HepG2 (cell line): ENCODE measurements at regions not wholly inside any gene's neighbourhood (a gene's known extent, or its start where the extent isn't known, plus 50 kb on each side); places are given as distances from the start of the nearest gene placed in this dataset.
A peak's percentile ranks its signal among the peaks of the same experiment; 100 is the strongest.

Source experiments
- ATAC-seq: fragments of 200-7000 bp; cut with Tn5 transposase; 3 replicates; pipeline ENCODE4 v1.9.1; 2020; ENCODE audit warnings: mild to moderate bottlenecking, moderate library complexity
- BruUV-seq: library from RNA; stranded (reverse); fragments of 400-500 nt; replicated peaks from 2 replicates; lab custom pipeline; 2021; lab: Mats Ljungman, UMichigan
- CTCF ChIA-PET: fragments of 300-600 bp; formaldehyde crosslinking; extraction: SDS; loops from one replicate; lab custom pipeline; 2021; ENCODE audit warnings: low total read pairs, inconsistent platforms, low intra/inter-chr PET ratio; lab: Yijun Ruan, JAX
- POLR2A ChIA-PET: fragments of 350-600 bp; sonication (Branson Sonifier 250); formaldehyde crosslinking; loops from one replicate; lab custom pipeline; 2020; ENCODE audit warnings: antibody characterized with exemption, inconsistent platforms; lab: Yijun Ruan, JAX
- DNase-seq: peaks from one replicate; pipeline ENCODE4 v3.0.0-alpha.2; 2015; ENCODE audit warnings: low spot score
- FAIRE-seq: peaks from 3 replicates; lab custom pipeline; 2011; peaks lifted over from hg19 to GRCh38; lab: Jason Lieb, UNC
- H2AFZ ChIP-seq: one replicate; pipeline ENCODE4 v1.6.1; 2011; ENCODE audit warnings: low read length, inconsistent platforms
- H3K27ac ChIP-seq: fragments of 300-600 bp; 3 replicates; pipeline ENCODE4 v1.8.0; 2011; ENCODE audit warnings: mixed run types, mild to moderate bottlenecking, mixed read lengths, low read length, inconsistent platforms; ENCODE audit not compliant: insufficient read depth; ENCODE audit errors: extremely low read length
- H3K27me3 ChIP-seq, 2 experiments: fragments of 200-600 bp in 1 of 2; 2 replicates in 1 of 2; 3 replicates in 1 of 2; pipeline versions ENCODE4 v1.6.0 to v1.8.0; 2011; ENCODE audit warnings: low read length in 2 of 2, mild to moderate bottlenecking in 2 of 2, moderate library complexity in 2 of 2, inconsistent platforms in 1 of 2; ENCODE audit not compliant: insufficient read depth in 2 of 2, control insufficient read depth in 1 of 2
- H3K36me3 ChIP-seq, 2 experiments: fragments of 200-600 bp in 1 of 2; replicated peaks in 1 of 2; 2 replicates in 1 of 2; 3 replicates in 1 of 2; pipeline versions ENCODE4 v1.5.1 to v1.8.0; 2011; ENCODE audit warnings: low read length in 2 of 2, inconsistent platforms in 1 of 2; ENCODE audit not compliant: insufficient read depth in 2 of 2, control insufficient read depth in 1 of 2
- H3K4me1 ChIP-seq: 2 replicates; pipeline ENCODE4 v1.5.1; 2012; ENCODE audit warnings: low read length, inconsistent platforms; ENCODE audit not compliant: insufficient read depth
- H3K4me2 ChIP-seq: 2 replicates; pipeline ENCODE4 v1.6.0; 2011; ENCODE audit warnings: low read depth, low read length, inconsistent platforms
- H3K4me3 ChIP-seq, 3 experiments: fragments of 200-600 bp in 1 of 3; sonication (generic), shearing (Covaris generic) in 1 of 3; replicated peaks in 1 of 3; 2 replicates each; pipeline ENCODE4 v1.5.1; 2011 to 2016; ENCODE audit warnings: low read length in 3 of 3, inconsistent platforms in 2 of 3, low read depth in 2 of 3, mild to moderate bottlenecking in 2 of 3, control low read depth in 1 of 3, mixed read lengths in 1 of 3; ENCODE audit not compliant: insufficient read depth in 1 of 3
- H3K79me2 ChIP-seq: one replicate; pipeline ENCODE4 v1.6.1; 2011; ENCODE audit warnings: low read length, inconsistent platforms; ENCODE audit not compliant: insufficient read depth
- H3K9ac ChIP-seq: 2 replicates; pipeline ENCODE4 v1.6.0; 2011; ENCODE audit warnings: mild to moderate bottlenecking, low read depth, low read length, inconsistent platforms; ENCODE audit not compliant: insufficient read depth
- H3K9me3 ChIP-seq: 2 replicates; pipeline ENCODE4 v1.5.1; 2012; ENCODE audit warnings: mild to moderate bottlenecking, low read length
- H4K20me1 ChIP-seq: 2 replicates; pipeline ENCODE4 v1.6.0; 2011; ENCODE audit warnings: inconsistent platforms, mild to moderate bottlenecking, low read length, moderate library complexity; ENCODE audit not compliant: insufficient read depth
- FLYWCH1 ChIP-seq: sonication (generic); formaldehyde crosslinking; IDR thresholded peaks from 2 replicates; pipeline ENCODE4 v1.8.1; 2023; ENCODE audit warnings: mild to moderate bottlenecking, missing genetic modification reagents
- HMG20B ChIP-seq: conservative IDR thresholded peaks from 2 replicates; pipeline ENCODE4 v1.6.1; 2016; ENCODE audit warnings: missing genetic modification reagents, missing compliant biosample characterization
- MED8 ChIP-seq: sonication (generic); formaldehyde crosslinking; IDR thresholded peaks from 2 replicates; pipeline ENCODE4 v1.8.1; 2023; ENCODE audit warnings: mild to moderate bottlenecking, missing genetic modification reagents; ENCODE audit not compliant: insufficient replicate concordance
- NFE2L1 ChIP-seq: sonication (generic); formaldehyde crosslinking; IDR thresholded peaks from 2 replicates; pipeline ENCODE4 v1.4.0; 2020; ENCODE audit warnings: missing genetic modification reagents, mild to moderate bottlenecking, borderline replicate concordance
- PITX1 ChIP-seq: sonication (generic); formaldehyde crosslinking; IDR thresholded peaks from 2 replicates; pipeline ENCODE4 v1.5.1; 2020; ENCODE audit warnings: mild to moderate bottlenecking, missing genetic modification reagents
- PRMT3 ChIP-seq: sonication (generic); formaldehyde crosslinking; IDR thresholded peaks from 2 replicates; pipeline ENCODE4 v1.8.1; 2022; ENCODE audit warnings: low read depth, mild to moderate bottlenecking, moderate library complexity, missing genetic modification reagents, borderline replicate concordance
- RAD51 ChIP-seq: fragments of 450-650 bp; IDR thresholded peaks from 2 replicates; pipeline ENCODE4 v1.6.1; 2016; ENCODE audit warnings: borderline replicate concordance
- ZFP37 ChIP-seq: sonication (generic); formaldehyde crosslinking; IDR thresholded peaks from 2 replicates; pipeline ENCODE4 v1.4.0; 2020; ENCODE audit warnings: missing genetic modification reagents, borderline replicate concordance
- ZNF350 ChIP-seq: sonication (generic); formaldehyde crosslinking; IDR thresholded peaks from 2 replicates; pipeline ENCODE4 v1.4.0; 2020; ENCODE audit warnings: mild to moderate bottlenecking, low read depth, missing genetic modification reagents, borderline replicate concordance
- ZNF451 ChIP-seq: sonication (generic); formaldehyde crosslinking; IDR thresholded peaks from 2 replicates; pipeline ENCODE4 v1.5.0; 2020; ENCODE audit warnings: mild to moderate bottlenecking, missing genetic modification reagents
- ZNF605 ChIP-seq: sonication (generic); formaldehyde crosslinking; IDR thresholded peaks from 2 replicates; pipeline ENCODE4 v1.8.0; 2022; ENCODE audit warnings: mild to moderate bottlenecking, missing genetic modification reagents
- ZNF75D ChIP-seq: sonication (generic); formaldehyde crosslinking; IDR thresholded peaks from 2 replicates; pipeline ENCODE4 v1.8.1; 2023; ENCODE audit warnings: missing genetic modification reagents, mild to moderate bottlenecking, borderline replicate concordance
- ZNF83 ChIP-seq: sonication (generic); formaldehyde crosslinking; IDR thresholded peaks from 2 replicates; pipeline ENCODE4 v1.4.0; 2020; ENCODE audit warnings: missing genetic modification reagents, mild to moderate bottlenecking, borderline replicate concordance
- WGBS: methylation state at CpG from one replicate; pipeline ENCODE4 v1.1.6; 2017; ENCODE audit warnings: low lambda C conversion rate; 5-methylcytosine and 5-hydroxymethylcytosine counted together
- in situ Hi-C: cut with HindIII; loops from 2 replicates; pipeline ENCODE4 v1.10.0; 2017; ENCODE audit warnings: low pct_unique_long_range_greater_than_20kb; ENCODE audit not compliant: extremely low pct_ligation_motif_present
- intact Hi-C: fragments of 100-400 bp; cut with micrococcal nuclease; formaldehyde crosslinking; loops from one replicate; pipeline ENCODE4 v1.10.0; 2022; ENCODE audit not compliant: unreplicated experiment
- TF ChIP-seq, protein P1 (sequence below): sonication (generic); IDR thresholded peaks from 2 replicates; pipeline ENCODE4 v1.6.1; 2016; ENCODE audit warnings: low read depth, borderline replicate concordance
- TF ChIP-seq, protein P2 (sequence below): IDR thresholded peaks from 2 replicates; pipeline ENCODE4 v1.6.1; 2016; ENCODE audit warnings: mild to moderate bottlenecking
- TF ChIP-seq, protein P3 (sequence below): sonication (generic); formaldehyde crosslinking; IDR thresholded peaks from 2 replicates; pipeline ENCODE4 v1.5.1; 2020; ENCODE audit warnings: mild to moderate bottlenecking, moderate library complexity, missing genetic modification reagents

DNA sequence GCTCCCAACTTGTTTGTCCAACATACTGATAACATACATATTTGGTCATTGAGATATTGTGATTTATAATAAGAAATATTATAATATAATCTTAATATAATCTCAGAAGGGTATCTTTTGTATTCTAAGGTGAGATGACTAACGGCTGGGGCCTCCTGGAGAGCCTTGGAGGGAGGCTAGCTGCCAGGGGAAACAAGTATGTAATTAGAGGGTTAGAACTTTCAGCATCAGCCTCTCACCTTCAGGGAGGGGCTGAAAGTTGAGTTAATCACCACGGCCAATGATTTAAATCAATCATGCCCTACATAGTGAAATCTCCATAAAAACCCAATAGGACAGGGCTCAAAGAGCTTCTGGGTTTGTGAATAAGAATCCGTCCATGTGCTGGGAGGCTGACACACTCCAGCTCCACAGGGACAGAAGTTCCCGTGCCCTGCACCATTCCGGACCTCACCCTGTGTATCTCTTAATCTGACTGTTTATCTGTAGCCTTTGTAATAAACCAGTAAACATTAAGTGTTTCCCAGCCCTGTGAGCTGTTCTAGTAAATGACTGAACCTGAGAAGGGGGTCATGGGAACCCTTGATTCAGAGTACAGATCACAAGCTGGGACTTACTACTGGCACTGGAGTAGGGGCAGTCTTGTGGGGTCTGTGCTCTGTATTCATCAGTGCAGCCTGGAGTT, 86.3 kb upstream of the STEAP1B start:
- Histone ChIP-seq H3K79me2 (no peaks in the 10 kb centered on the region), H3K27ac (no peak overlapping the region), H3K4me1 (0 out of 2 replicates have a peak, but pooled peaks cover 5% of the 10 kb centered on the region), H3K27me3 (no peaks in the 10 kb centered on the region), H2AFZ (no peak overlapping the region), H3K9me3 (no peaks in the 10 kb centered on the region), H3K9ac (no peak overlapping the region), H4K20me1 (no peaks in the 10 kb centered on the region), H3K4me3 (no peak overlapping the region), H3K4me2 (no peak overlapping the region), H3K36me3 (no peaks in the 10 kb centered on the region)
- ChIA-PET POLR2A (no interaction called here), CTCF (no interaction called here)
- 47% methylated on average over 5 of the region's 5 CpGs for WGBS
- FAIRE-seq (no peak), ATAC-seq (peak; percentile 31; the same call in 2 of the 3 replicates), DNase-seq (no peak)
- no peak for TF ChIP-seq ZNF451
- TF ChIP-seq, protein P1, sequence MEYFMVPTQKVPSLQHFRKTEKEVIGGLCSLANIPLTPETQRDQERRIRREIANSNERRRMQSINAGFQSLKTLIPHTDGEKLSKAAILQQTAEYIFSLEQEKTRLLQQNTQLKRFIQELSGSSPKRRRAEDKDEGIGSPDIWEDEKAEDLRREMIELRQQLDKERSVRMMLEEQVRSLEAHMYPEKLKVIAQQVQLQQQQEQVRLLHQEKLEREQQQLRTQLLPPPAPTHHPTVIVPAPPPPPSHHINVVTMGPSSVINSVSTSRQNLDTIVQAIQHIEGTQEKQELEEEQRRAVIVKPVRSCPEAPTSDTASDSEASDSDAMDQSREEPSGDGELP, result no peak
- no peak for TF ChIP-seq ZNF350 (CRISPR knock-in tag)
- TF ChIP-seq ZFP37 (CRISPR knock-in tag), result no peak
- TF ChIP-seq PITX1, result no peak
- in situ Hi-C loops (no loop called here), intact Hi-C loops (no loop called here)
- BruUV-seq, result no TSS peak

DNA sequence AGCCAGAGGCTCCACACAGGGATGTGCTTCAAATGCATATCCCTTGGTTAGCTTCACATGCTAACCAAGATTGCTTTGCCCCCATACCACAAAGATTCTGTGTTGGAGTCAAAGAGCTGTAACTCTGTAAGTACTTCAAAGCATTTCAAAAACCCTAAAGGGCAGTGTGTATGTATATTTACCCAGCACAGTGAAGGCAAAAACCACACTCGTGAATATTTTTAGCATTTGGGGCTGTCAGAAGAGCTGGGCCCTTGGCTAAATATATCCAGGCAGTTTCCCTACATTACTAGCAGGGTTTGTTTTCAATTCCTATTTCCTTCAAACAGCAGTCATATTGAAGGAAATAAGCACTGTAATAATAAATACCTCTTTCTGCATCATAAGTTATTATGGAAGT, 84.2 kb upstream of the STEAP1B start:
- 0% methylated on average over 1 of the region's 1 CpG for WGBS
- ChIA-PET POLR2A (no interaction called here), CTCF (no interaction called here)
- H3K4me2 ChIP-seq, result no peak overlapping the region
- ATAC-seq, result no peak
- no peaks in the 10 kb centered on the region for H3K36me3 ChIP-seq
- no peak for DNase-seq
- no peaks in the 10 kb centered on the region for H4K20me1 ChIP-seq
- intact Hi-C loops (no loop called here), in situ Hi-C loops (no loop called here)
- no peaks in the 10 kb centered on the region for H3K9me3 ChIP-seq
- FAIRE-seq, result no peak
- H3K27me3 ChIP-seq, result no peaks in the 10 kb centered on the region
- H2AFZ ChIP-seq, result no peak overlapping the region
- H3K4me3 ChIP-seq, result no peak overlapping the region
- no TSS peak for BruUV-seq
- no peak overlapping the region for H3K9ac ChIP-seq
- H3K79me2 ChIP-seq, result no peaks in the 10 kb centered on the region
- H3K4me1 ChIP-seq, result 0 out of 2 replicates have a peak, but pooled peaks cover 5% of the 10 kb centered on the region
- no peak overlapping the region for H3K27ac ChIP-seq
- TF ChIP-seq, protein P2, sequence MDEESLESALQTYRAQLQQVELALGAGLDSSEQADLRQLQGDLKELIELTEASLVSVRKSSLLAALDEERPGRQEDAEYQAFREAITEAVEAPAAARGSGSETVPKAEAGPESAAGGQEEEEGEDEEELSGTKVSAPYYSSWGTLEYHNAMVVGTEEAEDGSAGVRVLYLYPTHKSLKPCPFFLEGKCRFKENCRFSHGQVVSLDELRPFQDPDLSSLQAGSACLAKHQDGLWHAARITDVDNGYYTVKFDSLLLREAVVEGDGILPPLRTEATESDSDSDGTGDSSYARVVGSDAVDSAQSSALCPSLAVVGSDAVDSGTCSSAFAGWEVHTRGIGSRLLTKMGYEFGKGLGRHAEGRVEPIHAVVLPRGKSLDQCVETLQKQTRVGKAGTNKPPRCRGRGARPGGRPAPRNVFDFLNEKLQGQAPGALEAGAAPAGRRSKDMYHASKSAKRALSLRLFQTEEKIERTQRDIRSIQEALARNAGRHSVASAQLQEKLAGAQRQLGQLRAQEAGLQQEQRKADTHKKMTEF (CRISPR knock-in tag), result no peak
- TF ChIP-seq PRMT3 (CRISPR knock-in tag) (no peak), MED8 (CRISPR knock-in tag) (no peak), ZNF83 (CRISPR knock-in tag) (no peak), RAD51 (no peak), HMG20B (CRISPR knock-in tag) (no peak), NFE2L1 (CRISPR knock-in tag) (no peak), ZNF75D (CRISPR knock-in tag) (no peak), ZNF605 (CRISPR knock-in tag) (no peak), FLYWCH1 (CRISPR knock-in tag) (no peak)
- TF ChIP-seq, protein P3, sequence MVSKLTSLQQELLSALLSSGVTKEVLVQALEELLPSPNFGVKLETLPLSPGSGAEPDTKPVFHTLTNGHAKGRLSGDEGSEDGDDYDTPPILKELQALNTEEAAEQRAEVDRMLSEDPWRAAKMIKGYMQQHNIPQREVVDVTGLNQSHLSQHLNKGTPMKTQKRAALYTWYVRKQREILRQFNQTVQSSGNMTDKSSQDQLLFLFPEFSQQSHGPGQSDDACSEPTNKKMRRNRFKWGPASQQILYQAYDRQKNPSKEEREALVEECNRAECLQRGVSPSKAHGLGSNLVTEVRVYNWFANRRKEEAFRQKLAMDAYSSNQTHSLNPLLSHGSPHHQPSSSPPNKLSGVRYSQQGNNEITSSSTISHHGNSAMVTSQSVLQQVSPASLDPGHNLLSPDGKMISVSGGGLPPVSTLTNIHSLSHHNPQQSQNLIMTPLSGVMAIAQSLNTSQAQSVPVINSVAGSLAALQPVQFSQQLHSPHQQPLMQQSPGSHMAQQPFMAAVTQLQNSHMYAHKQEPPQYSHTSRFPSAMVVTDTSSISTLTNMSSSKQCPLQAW (CRISPR knock-in tag), result no peak
